GM23338 (cell line): ENCODE measurements at regions not wholly inside any gene's neighbourhood (a gene's known extent, or its start where the extent isn't known, plus 50 kb on each side); places are given as distances from the start of the nearest gene placed in this dataset.

Source experiments
- EZH2 ChIP-seq: fragments of 200-600 bp; sonication (generic); IDR thresholded peaks from one replicate; pipeline ENCODE4 v1.8.0; 2017; ENCODE audit warnings: antibody characterized with exemption, mild to moderate bottlenecking, low read depth; ENCODE audit not compliant: unreplicated experiment
- JUNB ChIP-seq: IDR thresholded peaks from one replicate; pipeline ENCODE4 v1.6.1; 2016; ENCODE audit warnings: antibody characterized with exemption; ENCODE audit not compliant: unreplicated experiment
- POLR2AphosphoS5 ChIP-seq: IDR thresholded peaks from 2 replicates; pipeline ENCODE4 v1.6.1; 2016; ENCODE audit warnings: antibody characterized with exemption, low read depth
- TF ChIP-seq, protein P1 (sequence below), 2 experiments: fragments of 200-600 bp in 1 of 2; sonication (generic) in 1 of 2; conservative IDR thresholded peaks; 2 replicates each; pipeline versions ENCODE4 v1.5.1 to v1.6.1; 2016 to 2017; ENCODE audit warnings: antibody characterized with exemption in 2 of 2, low read depth in 2 of 2, mild to moderate bottlenecking in 2 of 2, moderate library complexity in 1 of 2

DNA sequence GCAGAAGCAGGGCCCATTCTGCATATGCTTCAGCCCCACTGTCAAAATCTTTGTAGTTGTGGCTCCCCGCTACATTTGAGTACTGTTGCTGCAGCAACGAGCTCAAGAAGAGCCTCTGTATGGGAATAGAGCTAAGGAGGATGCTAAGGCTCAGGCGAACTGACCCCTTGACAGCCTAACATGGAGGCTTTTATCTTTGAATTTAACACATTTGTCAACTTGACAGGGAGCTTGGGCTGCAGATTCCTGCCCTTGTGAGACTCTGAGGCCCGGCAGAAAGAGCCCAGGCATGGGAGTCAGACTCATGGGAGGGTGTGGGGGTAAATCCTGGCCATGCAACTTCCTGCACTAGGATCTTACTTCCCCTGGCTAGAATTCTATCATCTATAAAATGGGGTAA, 278.7 kb upstream of the CITED2 start:
- TF ChIP-seq, protein P1, sequence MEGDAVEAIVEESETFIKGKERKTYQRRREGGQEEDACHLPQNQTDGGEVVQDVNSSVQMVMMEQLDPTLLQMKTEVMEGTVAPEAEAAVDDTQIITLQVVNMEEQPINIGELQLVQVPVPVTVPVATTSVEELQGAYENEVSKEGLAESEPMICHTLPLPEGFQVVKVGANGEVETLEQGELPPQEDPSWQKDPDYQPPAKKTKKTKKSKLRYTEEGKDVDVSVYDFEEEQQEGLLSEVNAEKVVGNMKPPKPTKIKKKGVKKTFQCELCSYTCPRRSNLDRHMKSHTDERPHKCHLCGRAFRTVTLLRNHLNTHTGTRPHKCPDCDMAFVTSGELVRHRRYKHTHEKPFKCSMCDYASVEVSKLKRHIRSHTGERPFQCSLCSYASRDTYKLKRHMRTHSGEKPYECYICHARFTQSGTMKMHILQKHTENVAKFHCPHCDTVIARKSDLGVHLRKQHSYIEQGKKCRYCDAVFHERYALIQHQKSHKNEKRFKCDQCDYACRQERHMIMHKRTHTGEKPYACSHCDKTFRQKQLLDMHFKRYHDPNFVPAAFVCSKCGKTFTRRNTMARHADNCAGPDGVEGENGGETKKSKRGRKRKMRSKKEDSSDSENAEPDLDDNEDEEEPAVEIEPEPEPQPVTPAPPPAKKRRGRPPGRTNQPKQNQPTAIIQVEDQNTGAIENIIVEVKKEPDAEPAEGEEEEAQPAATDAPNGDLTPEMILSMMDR (conservative IDR thresholded peaks at IDR 0.05; ENCODE audit: low read depth in 2 of 2): no peak
- TF ChIP-seq POLR2AphosphoS5 (no peak), EZH2 (no peak), JUNB (no peak)
